GM18870 (cell line): ENCODE measurements at regions not wholly inside any gene's neighbourhood (a gene's known extent, or its start where the extent isn't known, plus 50 kb on each side); places are given as distances from the start of the nearest gene placed in this dataset.
"Not testable (repeated sequence)": the region's sequence is repeated elsewhere in the genome, so short reads cannot be mapped to it uniquely, and the experiment has no call there.

ENCODE experiments used
- ATAC-seq: cut with Tn5 transposase; IDR thresholded peaks from one replicate; pipeline ENCODE4 v1.9.1; 2021; ENCODE audit warnings: moderate library complexity; ENCODE audit not compliant: unreplicated experiment

DNA sequence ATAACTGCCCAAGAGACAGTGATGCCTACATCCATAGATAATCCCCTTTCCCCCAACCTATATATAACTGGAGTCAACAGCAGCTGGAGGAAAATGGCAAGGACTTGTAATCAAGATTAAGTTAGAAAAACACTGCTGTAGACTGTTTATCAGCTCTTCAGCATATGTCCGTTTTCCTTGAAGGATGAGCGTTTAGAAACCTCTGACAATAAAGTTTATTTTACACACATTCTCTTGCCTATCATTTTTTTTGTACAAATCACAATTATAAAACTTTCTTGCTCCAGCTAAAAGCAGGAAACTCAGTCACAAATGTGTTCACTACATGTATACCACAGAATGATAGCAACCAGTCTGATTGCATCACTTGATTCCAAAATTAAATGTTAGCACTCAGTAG lies 50.8 kb downstream of the PPIAL4G start:
- not testable (repeated sequence) for ATAC-seq

DNA sequence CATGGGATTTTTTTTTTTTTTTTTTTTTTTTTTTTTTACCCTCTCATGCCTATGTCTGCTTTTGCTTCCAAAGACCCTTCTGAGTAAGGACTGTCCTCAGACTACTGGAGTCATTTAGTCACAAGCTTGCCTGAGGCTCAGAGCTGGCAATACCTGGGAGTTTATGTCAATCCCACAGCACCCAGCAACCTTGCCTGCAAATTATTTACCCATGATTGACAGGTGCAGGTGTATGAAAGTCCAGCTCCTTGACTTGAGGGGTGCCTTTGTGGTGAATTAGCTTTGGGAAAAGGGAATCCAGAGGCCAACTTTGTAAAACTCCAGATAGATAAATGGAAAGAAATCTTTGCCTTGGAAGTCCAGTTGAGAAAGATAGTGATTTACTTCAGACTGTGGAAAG lies 53.2 kb downstream of the PPIAL4G start:
- ATAC-seq: not testable (repeated sequence)

DNA sequence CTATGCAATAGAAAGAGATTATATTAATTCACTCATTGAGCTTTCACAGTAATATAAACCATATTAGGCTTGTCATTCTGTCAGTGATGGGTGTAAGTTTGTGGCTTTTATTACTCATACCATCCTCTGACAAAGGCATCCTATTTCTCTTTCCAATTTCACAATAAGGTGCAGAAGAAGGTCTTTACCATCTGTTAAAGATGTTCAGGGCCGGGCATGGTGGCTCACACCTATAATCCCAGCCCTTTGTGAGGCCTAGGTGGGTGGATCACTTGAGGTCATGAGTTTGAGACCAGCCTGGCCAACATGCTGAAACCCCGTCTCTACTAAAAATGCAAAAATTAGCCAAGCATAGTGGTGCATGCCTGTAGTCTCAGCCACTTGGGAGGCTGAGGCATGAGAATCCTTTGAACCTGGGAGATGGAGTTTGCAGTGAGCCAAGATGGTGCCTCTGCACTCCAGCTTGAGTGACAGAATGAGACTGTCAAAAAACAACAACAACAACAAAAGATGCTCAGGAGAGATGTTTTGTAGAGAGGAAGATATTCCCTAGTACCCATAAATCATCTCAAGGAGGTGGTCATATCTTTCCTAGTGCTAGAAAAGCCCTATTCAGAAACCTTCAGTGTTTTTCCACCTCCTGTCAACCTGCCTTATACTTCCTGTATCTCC lies 56.0 kb downstream of the PPIAL4G start:
- not testable (repeated sequence) for ATAC-seq

DNA sequence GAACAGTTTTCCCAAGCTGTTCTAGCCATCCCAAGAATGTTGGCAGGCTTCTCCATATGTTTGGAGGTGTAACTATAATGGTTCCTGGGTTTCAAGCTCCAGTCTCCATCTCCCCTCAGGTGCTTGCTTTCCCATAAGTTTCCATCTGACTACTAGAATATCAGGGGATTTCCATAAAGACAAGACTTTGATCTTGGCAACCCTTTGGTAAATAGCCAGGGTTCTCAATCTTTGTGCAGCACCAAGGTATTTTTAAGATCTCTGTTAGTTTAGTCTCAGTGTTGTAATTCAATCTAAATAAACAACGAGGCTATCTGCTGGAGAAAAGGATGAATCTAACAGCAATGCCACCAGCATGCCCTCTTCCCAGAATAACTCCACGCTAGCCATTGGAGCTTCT lies 56.7 kb downstream of the PPIAL4G start:
- ATAC-seq: not testable (repeated sequence)

DNA sequence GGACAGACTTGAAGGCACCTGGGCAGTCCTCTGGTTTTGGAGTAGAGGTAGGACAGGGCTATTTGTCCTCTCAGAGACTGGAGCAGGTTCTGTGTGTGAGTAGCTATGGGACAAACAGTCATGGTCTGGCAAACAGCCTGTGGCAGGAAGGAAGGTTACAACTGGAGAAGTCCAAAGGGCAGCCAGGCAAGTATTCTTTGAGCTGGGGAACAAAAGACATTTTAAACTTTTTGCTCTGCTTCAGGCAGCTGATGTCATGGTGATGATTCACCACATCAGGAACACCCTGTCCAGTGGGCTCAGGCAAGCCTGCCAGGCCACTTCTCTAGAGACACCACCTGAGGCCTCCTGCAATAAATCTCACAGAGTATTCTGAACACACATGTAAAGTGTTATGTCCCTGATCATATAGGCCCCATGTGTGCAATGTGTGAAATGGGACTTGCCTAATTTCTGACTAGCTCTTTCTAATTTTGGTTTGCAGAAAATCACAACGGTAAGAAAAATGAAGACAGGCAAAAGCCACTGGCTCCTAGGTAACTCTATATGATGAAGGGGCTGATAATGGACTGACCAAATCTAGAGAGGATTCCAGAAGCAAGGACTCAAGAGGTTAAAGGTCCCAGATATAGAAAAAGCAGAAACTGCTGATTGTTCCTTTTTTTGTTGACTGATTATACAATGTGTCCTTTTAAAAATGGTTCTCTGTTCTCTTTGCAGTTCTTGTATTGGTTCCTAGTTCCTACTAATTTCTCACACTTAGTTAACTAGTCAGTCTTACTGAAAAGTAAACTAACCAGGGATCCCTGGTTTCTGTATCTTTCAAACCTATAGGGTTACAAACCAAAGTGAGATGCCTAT lies 58.7 kb downstream of the PPIAL4G start:
- ATAC-seq: not testable (repeated sequence)

DNA sequence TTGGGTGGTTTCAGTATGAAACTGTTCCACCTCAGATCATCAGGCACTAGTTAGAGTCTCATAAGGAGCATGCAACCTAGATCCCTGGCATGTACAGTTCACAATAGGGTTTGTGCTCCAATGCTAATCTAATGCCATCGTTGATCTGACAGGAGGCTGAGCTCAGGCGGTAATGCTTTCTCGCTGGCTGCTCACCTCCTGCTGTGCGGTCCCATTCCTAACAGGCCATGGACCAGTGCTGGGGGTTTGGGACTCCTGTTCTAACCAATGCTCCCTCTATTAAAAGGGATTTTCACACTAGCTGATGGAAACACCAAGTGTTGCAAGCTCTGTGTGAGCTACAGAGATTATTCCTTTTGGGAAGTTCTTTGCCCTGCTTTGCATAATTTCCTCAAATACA lies 60.2 kb downstream of the PPIAL4G start:
- ATAC-seq: not testable (repeated sequence)

DNA sequence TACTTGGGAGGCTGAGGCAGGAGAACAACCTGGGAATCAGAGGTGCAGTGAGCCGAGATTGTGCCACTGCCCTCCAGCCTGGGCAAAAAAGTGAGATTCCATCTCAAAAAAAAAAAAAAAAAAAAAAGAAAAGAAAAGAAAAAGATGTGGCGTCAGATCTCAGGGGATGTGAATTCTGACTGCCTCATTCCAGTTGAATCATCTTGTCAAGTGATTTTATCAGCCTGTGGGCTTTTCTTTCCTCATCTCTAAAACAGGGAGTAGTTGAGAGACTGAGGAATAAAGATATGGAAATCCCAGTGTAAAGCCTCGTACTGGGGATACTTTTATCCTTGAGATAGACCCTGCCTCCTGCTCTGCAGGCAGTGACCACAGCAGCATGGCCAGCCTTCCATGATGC lies 65.9 kb downstream of the PPIAL4G start:
- not testable (repeated sequence) for ATAC-seq

DNA sequence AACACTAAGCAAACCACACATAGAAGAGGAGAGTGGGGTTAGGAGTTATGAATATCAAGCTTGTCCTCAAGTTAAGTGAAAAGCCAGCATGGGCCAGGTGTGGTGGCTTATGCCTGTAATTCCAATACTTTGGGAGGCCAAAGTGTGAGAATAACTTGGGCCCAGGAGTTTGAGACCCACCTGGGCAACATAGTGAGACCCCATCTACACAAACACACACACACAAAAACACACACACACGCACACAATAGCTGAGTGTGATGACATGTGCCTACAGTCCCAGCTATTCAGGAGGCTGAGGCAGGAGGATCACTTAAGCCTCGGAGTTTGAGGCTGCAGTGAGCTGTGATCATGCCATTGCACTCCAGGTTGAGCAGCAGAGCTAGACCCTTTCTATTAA lies 69.7 kb downstream of the PPIAL4G start:
- ATAC-seq: not testable (repeated sequence)

DNA sequence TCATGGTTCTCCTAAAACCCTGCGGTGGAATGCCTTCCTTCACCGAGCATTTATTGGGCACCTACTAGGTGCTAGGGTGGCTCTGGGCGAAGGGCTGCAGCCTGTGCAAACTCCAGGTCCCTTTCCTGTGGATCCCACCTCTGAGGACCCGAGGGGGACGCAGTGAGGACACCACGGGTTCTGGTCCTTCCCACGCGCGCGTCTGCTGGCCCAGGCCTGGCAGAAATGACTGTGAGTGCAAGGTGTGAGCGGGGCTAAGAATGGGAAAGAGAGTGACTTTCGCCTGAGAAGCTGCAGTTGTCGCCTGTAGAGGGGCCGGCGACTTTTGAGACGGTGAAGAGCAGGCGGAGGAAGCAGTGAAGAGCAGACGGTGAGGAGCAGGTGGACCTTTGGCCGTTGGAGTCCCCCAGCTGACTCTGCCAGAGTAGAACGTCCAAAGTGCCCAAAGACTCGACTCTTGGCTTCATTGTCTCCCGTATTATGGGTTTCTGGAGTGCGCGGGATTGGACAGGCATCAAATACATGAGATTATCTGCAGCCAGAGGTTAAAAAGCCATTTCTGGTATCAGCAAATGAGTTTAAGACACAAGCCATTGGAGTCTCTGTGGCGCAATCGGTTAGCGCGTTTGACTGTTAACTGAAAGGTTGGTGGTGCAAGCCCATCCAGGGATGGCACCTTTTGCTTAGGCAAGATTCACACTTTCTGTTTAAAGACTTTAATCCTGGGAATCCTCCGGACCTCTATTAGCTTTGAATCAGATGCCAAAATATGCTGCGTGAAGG lies 78.1 kb downstream of the PPIAL4G start:
- ATAC-seq: not testable (repeated sequence)

DNA sequence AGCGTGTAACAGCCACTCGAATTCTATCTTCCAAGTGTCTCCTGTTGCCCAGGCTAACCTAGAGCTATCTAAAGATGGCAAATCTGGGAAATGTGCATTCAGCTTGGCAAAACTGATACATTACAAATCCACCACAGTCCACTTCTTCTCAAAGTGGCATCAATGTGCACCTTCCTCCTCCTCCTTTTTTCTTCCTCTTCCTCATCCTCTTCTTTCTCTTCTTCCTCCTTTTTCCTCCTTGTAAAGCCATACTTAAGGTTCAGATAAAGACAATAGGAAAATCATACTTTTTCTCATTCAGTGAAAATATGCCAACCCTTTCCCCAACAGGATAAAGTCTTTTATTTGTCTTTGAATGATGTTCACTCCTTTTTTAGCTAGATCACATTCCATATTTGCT lies 79.2 kb downstream of the PPIAL4G start:
- not testable (repeated sequence) for ATAC-seq

DNA sequence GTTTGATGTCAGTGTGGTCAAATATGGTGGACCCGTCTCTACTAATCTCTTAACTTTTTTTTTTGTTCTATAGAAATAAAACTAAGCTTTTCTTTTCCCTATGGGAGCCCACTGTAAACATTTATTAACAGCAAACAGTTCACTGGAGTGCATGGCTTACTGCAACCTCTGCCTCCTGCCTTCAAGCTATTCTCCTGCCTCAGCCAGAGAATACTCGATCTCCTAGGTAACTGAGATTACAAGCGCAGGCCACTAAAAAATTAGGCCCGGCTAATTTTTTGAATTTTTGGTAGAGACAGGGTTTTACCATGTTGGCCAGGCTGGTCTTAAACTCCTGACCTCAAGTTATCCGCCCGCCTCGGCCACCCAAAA lies 80.0 kb downstream of the PPIAL4G start:
- not testable (repeated sequence) for ATAC-seq

DNA sequence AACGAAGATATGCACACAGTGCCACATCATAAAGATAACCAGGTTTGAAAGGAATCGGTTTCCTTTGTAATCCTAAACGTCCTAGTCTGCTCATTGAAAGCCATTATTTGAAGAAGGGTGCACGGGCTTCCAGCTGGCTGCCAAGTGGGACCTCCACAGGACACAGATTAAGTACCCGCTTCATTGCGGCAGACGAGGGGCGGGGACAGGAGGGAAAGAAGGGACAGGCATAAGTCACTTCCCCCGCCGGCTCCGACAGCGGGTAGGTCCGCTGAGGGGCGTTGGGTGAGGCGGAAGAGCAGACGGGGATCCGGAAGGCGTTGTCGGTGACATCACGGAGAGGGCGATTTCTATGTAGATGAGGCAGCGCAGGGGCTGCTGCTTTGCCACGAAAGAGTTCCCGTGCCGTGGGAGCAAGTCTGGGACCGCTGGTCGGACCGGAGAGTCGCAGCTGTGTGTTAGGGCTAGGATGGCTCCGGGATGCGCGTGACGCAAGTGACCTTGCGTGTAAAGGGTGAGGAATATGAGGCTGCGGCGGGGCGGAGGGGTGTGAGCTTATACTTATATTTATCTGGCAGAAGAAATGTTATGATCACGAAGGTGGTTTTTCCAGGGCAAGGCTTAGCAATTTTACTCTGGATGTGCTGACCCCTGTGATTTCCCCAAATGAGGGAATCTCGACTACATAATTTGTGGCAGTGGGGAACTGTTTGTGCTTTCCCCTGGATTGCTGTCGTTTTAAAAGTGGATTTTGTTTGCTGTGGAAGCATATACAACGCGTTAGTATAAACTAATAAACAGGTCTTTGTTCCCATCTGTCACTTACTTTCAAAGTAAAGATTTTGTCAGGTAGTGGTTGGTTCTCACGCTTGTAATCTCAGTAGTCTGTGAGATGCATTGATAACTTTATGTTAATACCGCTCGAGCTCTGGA lies 80.7 kb downstream of the PPIAL4G start:
- not testable (repeated sequence) for ATAC-seq

DNA sequence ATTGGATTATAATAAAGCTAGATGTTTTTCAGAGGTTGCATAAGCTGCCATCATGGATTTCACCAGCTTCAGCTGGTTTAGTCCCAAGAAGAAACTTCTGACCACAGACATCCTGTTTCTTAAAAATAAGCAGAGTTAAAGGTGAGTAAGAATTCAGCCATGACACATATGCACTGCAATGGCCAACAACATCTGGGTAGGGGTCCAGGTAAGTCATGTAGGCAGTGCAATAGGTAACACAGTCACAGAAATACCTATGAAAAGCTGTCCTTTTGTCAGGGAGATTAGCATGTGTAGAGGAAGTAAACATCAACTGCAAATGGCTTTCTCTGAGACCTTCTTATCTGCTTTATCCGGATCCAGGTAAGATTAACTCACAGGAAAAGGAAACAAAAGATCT lies 85.6 kb downstream of the PPIAL4G start:
- not testable (repeated sequence) for ATAC-seq

DNA sequence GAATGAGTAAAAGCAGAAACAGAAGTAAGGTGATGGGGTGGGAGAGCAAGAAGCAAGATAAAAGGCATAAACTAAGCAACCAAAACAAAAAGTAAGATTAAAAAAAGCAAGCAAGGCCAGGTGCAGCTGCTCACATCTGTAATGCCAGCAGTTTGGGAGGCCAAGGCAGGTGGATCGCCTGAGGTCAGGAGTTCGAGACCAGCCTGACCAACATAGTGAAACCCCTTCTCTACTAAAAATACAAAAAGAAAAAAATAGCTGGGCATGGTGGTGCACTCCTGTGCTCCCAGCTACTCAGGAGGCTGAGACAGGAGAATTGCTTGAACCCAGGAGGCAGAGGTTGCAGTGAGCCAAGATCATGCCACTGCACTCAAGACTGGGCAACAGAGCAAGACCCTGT lies 90.6 kb downstream of the PPIAL4G start:
- ATAC-seq: not testable (repeated sequence)

DNA sequence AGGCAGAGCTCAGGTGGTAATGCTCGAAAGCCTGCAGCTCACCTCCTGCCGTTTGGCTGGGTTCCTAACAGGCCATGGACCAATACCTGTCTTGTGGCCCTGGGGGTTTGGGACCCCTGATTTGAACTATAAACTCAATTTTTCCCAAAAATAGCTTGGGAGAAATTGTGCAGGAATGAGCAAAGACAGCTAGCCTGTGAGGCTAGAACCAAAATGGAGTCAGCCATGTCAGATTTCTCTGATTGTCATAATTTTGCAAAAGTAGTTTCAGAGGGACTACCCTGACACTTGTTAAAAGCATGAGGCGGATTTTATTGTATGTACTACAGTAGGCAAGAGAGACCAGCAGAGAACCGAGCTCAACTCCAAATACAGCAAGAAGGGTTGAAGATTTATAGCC lies 91.8 kb downstream of the PPIAL4G start:
- not testable (repeated sequence) for ATAC-seq

DNA sequence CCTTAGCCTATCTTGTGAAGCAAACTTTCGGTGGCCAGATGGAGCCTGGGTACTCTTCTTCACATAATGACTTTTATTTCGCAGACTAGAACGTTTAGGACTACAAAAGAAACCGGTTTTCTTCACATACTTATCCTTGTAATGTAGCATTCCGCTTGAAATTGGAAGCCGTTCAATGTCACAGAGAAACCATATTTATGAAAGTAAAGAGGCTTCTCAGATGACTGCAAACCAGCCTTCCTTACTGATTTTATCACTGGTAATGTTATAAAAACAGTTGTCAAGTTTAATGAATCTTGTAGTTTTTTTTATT lies 94.1 kb downstream of the PPIAL4G start:
- ATAC-seq: no peak

DNA sequence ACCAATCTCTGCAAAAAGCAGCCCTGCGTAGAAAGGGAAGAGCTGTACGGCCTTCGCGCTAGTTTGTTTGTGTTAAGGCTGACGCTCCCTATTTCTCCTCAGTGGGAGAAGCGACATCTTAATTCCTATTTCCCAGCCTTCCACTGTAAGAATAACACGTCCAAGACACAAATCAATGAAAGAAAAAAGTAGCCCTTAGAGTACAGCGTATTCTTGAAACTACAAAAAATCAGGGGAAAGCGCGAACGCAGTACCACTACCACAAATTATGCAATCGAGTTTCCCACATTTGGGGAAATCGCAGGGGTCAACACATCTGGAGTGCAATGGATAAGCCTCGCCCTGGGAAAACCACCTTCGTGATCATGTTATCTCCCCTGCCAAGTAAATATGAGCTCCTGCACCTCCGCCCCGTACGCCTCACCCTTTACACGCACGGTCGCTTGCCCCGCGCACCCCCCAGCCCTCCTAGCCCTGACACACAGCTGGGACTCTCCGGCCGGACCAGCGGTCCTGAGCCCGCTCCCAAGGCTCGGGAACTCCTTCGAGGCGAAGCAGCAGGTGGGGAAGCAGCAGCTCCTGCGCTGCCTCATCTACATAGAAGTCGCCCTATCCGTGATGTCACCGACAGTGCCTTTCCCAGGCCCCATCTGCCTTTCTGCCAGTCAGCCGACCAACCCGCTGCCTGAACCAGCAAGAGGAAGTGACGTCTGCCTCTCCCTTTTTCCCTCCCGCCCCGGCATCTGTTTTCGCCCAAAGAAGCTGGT lies 94.7 kb downstream of the PPIAL4G start:
- no peak for ATAC-seq

DNA sequence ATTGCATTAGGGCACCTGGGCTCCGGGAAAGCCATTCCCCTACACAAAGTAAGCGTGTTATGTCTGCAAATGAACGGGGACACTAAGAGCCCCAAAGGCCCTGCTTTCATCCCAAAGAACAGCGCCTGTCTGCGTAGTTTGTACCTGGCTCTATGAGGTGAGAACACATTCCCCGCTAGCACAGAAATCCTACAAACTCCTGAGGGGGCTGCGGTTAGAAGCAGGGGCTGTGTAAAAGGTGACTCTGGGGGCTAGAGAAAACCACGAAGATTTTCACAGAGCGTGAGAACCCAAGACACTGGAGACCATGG lies 95.2 kb downstream of the PPIAL4G start:
- not testable (repeated sequence) for ATAC-seq

DNA sequence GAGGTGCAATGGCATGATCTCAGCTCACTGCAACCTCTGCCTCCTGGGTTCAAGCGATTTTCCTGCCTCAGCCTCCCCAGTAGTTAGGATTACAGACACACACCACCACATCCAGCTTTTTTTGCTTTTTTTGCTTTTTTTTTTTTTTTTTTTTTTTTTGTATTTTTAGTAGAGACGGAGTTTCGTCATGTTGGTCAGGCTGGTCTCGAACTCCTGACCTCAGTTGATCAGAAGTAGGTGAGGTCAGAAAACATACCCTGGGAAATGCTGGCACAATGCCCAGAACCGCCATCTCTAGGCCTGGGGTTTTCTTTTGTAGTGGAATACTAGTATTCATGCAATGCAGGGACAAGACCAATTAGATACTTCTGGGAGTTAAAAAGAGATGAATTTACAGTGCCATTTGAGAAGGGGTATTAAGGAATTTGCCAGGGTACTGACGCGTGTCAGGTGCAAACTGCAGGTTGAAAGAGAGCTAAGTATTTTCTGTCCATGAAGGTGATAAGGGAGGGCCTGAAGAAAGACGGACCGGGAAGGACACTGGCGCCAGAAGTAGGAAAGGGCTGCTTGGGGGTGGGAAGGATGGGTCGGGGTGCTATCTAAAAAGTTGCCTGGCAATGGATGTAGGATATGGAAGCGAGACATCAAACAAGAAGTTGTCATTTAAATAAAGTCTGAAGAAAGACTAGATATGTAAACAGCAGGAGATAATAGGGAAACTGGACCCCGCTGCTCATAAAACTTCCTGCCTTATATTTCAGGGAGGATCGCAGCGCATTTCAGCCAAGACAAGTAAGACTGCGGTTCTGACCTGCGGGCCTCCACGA lies 95.8 kb downstream of the PPIAL4G start:
- ATAC-seq: not testable (repeated sequence)
